ENCODE measurements at regions not wholly inside any gene's neighbourhood (a gene's known extent, or its start where the extent isn't known, plus 50 kb on each side); places are given as distances from the start of the nearest gene placed in this dataset.

DNA sequence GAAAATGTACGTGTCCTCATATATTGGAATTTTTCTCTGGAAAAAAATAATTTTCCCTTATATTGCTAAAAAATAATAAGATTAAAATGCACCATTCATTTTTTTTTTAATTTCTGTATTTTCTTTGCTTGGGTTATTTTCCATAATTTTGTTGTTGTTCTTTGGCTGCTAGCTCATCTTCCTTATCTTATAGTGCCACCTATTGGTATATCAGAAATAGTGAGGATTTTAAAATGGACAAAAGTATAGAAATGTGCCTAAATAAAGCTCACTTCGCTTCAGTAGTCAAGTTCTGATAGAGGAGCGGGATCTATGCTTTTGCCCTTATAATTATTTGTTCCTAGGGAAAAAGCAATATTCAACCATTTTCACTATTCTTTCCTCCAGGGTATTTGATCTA is 134.8 kb downstream of the NAP1L3 start:
- H3K9me1 ChIP-seq (ENCODE audit: control insufficient read depth, extremely low read depth, insufficient read depth, low read length), result no peaks in the 10 kb centered on the region
- H3K4me1 ChIP-seq (ENCODE audit: control insufficient read depth, extremely low read depth, insufficient read depth, low read length), result no peaks in the 10 kb centered on the region
- TF ChIP-seq, protein P1, sequence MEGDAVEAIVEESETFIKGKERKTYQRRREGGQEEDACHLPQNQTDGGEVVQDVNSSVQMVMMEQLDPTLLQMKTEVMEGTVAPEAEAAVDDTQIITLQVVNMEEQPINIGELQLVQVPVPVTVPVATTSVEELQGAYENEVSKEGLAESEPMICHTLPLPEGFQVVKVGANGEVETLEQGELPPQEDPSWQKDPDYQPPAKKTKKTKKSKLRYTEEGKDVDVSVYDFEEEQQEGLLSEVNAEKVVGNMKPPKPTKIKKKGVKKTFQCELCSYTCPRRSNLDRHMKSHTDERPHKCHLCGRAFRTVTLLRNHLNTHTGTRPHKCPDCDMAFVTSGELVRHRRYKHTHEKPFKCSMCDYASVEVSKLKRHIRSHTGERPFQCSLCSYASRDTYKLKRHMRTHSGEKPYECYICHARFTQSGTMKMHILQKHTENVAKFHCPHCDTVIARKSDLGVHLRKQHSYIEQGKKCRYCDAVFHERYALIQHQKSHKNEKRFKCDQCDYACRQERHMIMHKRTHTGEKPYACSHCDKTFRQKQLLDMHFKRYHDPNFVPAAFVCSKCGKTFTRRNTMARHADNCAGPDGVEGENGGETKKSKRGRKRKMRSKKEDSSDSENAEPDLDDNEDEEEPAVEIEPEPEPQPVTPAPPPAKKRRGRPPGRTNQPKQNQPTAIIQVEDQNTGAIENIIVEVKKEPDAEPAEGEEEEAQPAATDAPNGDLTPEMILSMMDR (optimal IDR thresholded peaks at IDR 0.05 in 1 of 3, IDR thresholded peaks at IDR 0.05 in 1 of 3, conservative IDR thresholded peaks at IDR 0.05 in 1 of 3; ENCODE audit: extremely low read depth in 1 of 3, insufficient read depth in 2 of 3, low read length in 3 of 3), result peak in 2 of 3 experiments; percentile 26 to 29
- no peak for TF ChIP-seq EZH2 (IDR thresholded peaks at IDR 0.05; ENCODE audit: low read length)
- no peak overlapping the region for H3K4me2 ChIP-seq (ENCODE audit: control insufficient read depth, extremely low read depth, insufficient read depth, low read depth, low read length)
- no peaks in the 10 kb centered on the region for H3K79me2 ChIP-seq (ENCODE audit: control insufficient read depth, insufficient read depth, low read length)
- H3K27me3 ChIP-seq (ENCODE audit: control insufficient read depth, extremely low read depth, insufficient read depth, low read length), result no peaks in the 10 kb centered on the region
- H4K20me1 ChIP-seq (ENCODE audit: control insufficient read depth, extremely low read depth, insufficient read depth, low read length), result no peaks in the 10 kb centered on the region
- no peak overlapping the region for H3K27ac ChIP-seq (ENCODE audit: control insufficient read depth, insufficient read depth, low read length)
- dilution Hi-C loops (cut with MboI; ENCODE audit: extremely low pct_ligation_motif_present, low sequenced_read_pairs), result no loop called here
- H3K4me3 ChIP-seq (ENCODE audit: control insufficient read depth in 2 of 3, extremely low read depth in 1 of 3, insufficient read depth in 2 of 3, low read depth in 1 of 3, low read length in 3 of 3), result no peak overlapping the region
- no peaks in the 10 kb centered on the region for H3K9me3 ChIP-seq (ENCODE audit: control insufficient read depth, low read depth, low read length)
- H2AFZ ChIP-seq (ENCODE audit: control insufficient read depth, low read length), result no peak overlapping the region
- no peak for FAIRE-seq
- no peak overlapping the region for H3K9ac ChIP-seq (ENCODE audit: control insufficient read depth, extremely low read depth, insufficient read depth, low read length)
- no peaks in the 10 kb centered on the region for H3K36me3 ChIP-seq (ENCODE audit: control insufficient read depth in 2 of 2, extremely low read depth in 1 of 2, insufficient read depth in 2 of 2, low read length in 2 of 2)
- no peak for DNase-seq (ENCODE audit: low read depth, low spot score)

DNA sequence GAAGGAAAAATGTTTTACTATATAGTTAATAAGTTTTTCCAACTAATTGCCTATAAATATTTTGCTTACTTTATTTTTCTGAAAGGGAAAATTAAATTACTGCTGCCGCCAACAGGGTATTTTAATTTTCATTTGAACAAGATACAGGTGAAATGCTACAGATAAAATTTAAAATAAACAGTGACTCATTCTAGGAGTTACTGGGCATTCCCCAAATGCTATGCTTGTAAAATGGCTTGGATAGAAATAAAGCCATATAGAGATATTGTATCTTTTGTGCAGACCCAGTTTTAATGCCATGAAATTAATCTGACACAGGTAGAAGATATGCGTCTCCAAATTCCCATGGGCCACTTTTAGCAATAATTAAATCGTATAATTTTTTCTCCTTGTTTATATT is 144.5 kb downstream of the NAP1L3 start:
- H3K27ac ChIP-seq (ENCODE audit: control insufficient read depth, insufficient read depth, low read length), result no peak overlapping the region
- TF ChIP-seq EZH2 (IDR thresholded peaks at IDR 0.05; ENCODE audit: low read length), result no peak
- TF ChIP-seq, protein P1 (optimal IDR thresholded peaks at IDR 0.05 in 1 of 3, IDR thresholded peaks at IDR 0.05 in 1 of 3, conservative IDR thresholded peaks at IDR 0.05 in 1 of 3; ENCODE audit: extremely low read depth in 1 of 3, insufficient read depth in 2 of 3, low read length in 3 of 3), result no peak
- H3K4me1 ChIP-seq (ENCODE audit: control insufficient read depth, extremely low read depth, insufficient read depth, low read length), result no peaks in the 10 kb centered on the region
- H3K4me2 ChIP-seq (ENCODE audit: control insufficient read depth, extremely low read depth, insufficient read depth, low read depth, low read length), result no peak overlapping the region
- DNase-seq (ENCODE audit: low read depth, low spot score), result no peak
- no peak overlapping the region for H3K4me3 ChIP-seq (ENCODE audit: control insufficient read depth in 2 of 3, extremely low read depth in 1 of 3, insufficient read depth in 2 of 3, low read depth in 1 of 3, low read length in 3 of 3)
- dilution Hi-C loops (cut with MboI; ENCODE audit: extremely low pct_ligation_motif_present, low sequenced_read_pairs), result no loop called here
- no peaks in the 10 kb centered on the region for H3K79me2 ChIP-seq (ENCODE audit: control insufficient read depth, insufficient read depth, low read length)
- H3K36me3 ChIP-seq (ENCODE audit: control insufficient read depth in 2 of 2, extremely low read depth in 1 of 2, insufficient read depth in 2 of 2, low read length in 2 of 2), result no peaks in the 10 kb centered on the region
- no peaks in the 10 kb centered on the region for H4K20me1 ChIP-seq (ENCODE audit: control insufficient read depth, extremely low read depth, insufficient read depth, low read length)
- H3K27me3 ChIP-seq (ENCODE audit: control insufficient read depth, extremely low read depth, insufficient read depth, low read length), result no peaks in the 10 kb centered on the region
- H3K9ac ChIP-seq (ENCODE audit: control insufficient read depth, extremely low read depth, insufficient read depth, low read length), result no peak overlapping the region
- no peak for FAIRE-seq
- no peaks in the 10 kb centered on the region for H3K9me3 ChIP-seq (ENCODE audit: control insufficient read depth, low read depth, low read length)
- H3K9me1 ChIP-seq (ENCODE audit: control insufficient read depth, extremely low read depth, insufficient read depth, low read length), result no peaks in the 10 kb centered on the region
- H2AFZ ChIP-seq (ENCODE audit: control insufficient read depth, low read length), result no peak overlapping the region

Measured in keratinocyte (primary cell).